HuH-7 (cell line): ENCODE measurements at regions not wholly inside any gene's neighbourhood (a gene's known extent, or its start where the extent isn't known, plus 50 kb on each side); places are given as distances from the start of the nearest gene placed in this dataset.
"Not testable (repeated sequence)": the region's sequence is repeated elsewhere in the genome, so short reads cannot be mapped to it uniquely, and the experiment has no call there.

Source experiments
- DNase-seq: peaks from one replicate; pipeline ENCODE4 v3.0.0; 2011; ENCODE audit warnings: low spot score

DNA sequence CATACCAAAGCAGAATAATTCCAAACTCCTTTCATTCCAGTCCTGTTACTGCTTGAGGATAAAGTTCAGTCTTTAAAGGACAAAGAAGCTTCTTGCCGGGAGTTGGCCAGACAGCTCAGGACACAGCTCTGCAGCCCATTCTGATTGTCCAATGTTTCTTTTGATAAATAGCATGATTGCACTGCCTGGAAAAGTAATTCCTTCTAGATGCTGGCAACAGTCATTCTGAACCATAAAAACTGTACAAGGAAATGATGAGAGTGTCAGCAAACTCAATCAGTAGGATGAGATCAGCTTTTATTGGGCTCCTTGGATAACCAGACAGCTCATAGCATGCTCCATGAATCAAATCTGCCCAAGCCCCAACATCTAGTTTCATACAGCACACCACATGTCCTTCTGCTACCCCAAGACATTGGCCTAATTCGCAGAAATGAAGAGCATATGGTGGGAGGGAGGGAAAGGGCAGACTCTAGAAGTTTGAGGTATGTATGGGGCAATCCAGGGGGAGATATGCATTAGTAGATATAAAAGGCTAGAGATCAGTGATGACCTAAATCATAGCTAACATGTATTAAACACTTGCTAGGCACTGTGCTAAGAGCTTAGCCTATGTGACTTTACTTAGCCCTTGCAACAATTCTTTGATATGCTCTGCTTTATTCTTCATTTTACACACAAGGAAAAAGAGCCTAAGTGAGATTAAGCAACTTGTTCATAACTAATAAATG, 219.9 kb upstream of the NREP start:
- DNase-seq: no peak

DNA sequence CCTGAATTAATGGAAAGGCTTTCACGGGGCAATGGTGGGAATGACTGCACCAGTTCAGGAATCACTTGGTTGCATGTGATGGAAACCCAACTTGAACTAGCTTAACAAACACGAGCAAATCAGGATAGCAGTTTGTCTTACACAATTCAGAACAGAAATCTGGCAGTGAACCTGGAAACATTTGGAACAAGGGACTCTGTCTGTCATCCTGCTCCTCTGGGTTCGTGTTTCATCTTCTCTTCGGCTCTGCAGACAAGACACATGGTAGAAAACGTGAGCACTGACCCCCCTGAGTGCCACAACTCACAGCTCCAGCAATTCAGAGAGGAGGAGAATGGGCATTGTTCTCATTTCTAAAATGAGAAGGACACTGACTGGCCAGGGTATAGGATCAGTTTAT, 218.1 kb upstream of the NREP start:
- DNase-seq: no peak

DNA sequence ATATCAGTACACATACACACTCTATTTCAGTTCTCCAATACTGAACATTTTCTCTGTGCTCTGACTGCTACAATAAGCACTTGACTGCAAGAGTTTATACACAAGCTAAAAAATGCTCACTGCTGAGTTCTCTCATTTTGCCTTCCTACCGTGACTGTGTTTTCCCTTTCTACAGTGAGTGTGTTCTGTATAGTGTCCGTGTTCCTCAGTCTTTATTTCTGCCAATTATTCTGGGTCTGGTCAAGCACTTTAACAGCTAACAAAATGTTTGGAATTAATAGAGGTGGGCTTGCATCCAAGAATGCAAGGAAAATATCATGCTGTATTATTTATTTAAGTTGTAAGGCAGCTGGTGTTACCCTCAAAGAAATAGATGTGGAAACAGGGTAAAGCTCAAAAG, 217.0 kb upstream of the NREP start:
- DNase-seq: no peak

DNA sequence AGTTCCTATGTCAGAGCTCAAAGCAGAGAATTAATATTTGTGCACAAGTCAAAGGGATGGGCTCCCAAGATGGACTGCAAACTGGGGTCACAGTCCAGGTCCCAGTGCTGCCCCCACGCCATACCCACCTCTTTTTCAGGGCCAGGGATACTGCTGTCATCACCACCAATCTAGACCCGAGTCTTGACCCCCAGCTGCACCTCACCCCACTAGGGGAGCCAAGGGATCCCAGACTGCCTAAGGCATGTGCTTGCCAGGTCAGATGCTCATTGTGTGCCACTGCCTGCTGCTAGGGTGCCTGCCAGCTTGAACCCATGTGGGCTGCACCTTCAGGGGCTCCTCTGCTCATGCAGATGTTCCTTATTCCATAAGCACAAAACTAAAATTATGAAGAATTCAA, 215.6 kb upstream of the NREP start:
- no peak for DNase-seq

- no peak for DNase-seq
Measured at GRCh38 chr5:111972080-111972479, 215.1 kb upstream of the NREP start.

DNA sequence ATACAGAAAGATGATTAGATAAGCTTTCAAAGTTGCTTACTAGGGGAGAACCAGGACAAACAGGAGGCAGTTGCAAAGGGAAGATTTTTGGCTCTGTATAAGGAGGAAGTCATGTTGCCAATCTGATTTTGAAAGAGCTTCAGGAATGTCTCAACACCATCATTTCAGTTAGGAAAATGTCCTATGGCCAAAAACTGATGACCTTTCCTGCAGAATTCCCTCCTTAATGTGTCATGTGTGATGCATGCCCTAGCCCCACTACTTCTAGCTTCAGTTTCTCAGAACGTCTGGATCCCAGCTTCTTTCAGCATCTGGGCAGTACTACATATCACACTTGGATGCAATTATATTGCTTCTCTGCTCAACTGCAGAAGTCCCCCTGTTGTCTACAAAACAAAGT, 211.5 kb upstream of the NREP start:
- no peak for DNase-seq

GRCh38 chr5:111967463-111967862, 210.5 kb upstream of the NREP start:
- no peak for DNase-seq

- no peak for DNase-seq
Measured at GRCh38 chr5:111966290-111966689, 209.3 kb upstream of the NREP start.

DNA sequence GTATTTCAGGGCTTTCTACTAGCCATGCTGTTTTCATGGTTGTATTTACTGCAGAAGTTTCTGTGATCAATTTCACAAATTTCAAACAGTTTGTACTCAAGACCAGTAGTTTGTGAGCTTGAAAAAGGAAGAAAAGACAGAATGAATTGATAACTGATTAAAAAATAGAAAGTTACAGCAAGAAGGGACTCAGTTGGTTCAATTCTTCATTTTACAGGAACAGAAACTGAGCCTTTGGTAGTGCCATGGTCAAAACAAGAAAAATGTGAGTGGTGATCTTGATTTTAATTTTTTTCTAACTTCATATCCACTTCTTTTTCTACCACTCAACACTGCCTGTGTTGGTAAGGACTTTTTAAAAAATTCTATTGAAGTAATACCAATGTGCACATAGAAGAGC, 206.6 kb upstream of the NREP start:
- DNase-seq: no peak

GRCh38 chr5:111962906-111963305, 205.9 kb upstream of the NREP start:
- DNase-seq: no peak

- no peak for DNase-seq
Measured at GRCh38 chr5:111961862-111962261, 204.9 kb upstream of the NREP start.

DNA sequence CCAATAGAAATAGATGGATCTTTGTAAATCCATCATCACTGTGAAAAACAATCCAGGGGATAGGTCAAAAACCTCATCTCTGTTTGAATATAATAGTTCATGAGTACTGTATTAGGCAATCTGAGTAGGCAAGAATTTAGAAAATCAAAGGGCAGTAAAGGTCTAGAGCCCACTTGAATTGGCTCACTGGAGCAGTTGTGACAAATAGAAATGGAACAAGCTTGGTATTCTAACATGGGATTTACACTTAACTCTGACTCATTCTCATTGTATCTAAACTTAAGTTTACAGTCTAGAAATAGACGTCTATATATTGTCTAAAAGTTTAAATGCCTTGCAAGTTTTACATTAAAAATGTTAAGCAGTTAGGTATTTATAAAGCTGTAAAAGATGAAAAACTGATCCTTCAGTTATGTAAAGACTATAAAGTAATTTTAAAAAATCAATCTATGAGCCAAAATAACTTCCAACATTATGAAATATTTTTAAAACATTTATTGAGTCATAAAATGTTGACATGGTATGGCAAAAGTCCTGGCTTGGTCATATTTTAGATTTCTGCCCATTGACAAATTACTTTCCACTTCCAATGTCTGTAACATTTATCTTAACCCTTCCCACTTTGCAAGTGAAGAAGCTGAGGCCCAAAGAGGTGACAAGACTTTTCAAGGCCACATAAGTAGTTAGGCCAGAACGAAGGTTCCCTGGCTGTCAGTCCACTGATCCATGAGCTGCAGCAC, 203.7 kb upstream of the NREP start:
- DNase-seq: no peak

DNA sequence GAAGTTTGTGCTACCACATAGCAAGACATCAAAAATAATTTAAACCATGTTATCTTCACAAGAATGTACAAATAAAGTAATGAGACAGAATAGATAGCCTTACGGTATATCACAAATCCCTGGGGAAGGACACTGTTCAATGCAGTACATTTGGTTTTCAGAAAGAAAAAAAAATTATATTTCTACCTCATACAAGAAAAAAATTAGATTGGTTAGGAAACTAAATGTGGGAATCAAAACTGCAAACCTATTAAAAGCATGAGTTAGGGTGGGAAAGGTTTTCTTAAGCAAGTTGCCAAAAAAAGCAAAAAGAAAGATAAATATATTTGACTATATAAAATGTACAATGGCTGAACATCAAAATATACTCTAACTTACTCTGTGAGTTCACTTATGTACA, 201.9 kb upstream of the NREP start:
- no peak for DNase-seq

- DNase-seq: not testable (repeated sequence)
Measured at GRCh38 chr5:111956765-111957164, 199.8 kb upstream of the NREP start.

GRCh38 chr5:111954516-111955395, 197.8 kb upstream of the NREP start:
- no peak for DNase-seq

GRCh38 chr5:111953351-111954127, 196.5 kb upstream of the NREP start:
- no peak for DNase-seq

DNA sequence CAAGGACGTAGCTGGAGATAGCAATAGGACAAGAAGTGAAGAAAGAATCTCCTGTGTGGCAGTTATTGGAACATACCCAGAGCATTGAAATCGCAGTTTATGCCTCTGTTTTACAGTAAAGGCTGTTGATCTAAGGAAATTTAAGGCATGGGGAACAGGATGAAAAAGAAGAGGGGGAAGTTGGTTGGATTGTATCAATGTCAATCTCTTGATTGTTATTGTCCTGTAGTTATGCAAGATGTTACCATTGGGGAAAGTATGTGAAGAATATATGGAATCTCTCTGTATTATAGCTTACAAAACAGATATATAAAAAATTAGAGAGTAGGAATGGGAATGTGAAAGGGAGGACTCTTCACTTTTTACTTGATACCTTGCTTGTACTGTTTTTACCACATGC, 195.6 kb upstream of the NREP start:
- no peak for DNase-seq

GRCh38 chr5:111950660-111951059, 193.7 kb upstream of the NREP start:
- DNase-seq: no peak

- DNase-seq: no peak
Measured at GRCh38 chr5:111948092-111948841, 191.3 kb upstream of the NREP start.

DNA sequence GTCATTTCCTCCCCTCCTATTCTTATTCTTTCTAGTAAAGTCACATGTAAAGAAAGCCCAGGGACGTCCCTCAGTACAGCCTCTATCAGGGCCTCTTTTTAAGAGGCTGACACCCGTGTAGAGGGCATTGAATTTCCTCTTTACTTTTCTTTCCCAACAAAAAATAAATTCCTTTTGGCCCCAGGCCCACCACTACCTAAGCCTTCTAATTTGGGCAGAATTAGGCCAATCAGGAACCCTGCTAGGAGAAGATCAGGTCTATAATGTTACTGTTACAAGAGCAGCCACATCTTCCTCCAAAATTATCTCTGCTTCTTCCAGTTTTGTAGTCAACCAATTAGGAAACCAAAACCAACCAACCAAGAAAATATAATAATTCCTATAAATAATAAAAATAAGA, 189.6 kb upstream of the NREP start:
- DNase-seq: no peak

DNA sequence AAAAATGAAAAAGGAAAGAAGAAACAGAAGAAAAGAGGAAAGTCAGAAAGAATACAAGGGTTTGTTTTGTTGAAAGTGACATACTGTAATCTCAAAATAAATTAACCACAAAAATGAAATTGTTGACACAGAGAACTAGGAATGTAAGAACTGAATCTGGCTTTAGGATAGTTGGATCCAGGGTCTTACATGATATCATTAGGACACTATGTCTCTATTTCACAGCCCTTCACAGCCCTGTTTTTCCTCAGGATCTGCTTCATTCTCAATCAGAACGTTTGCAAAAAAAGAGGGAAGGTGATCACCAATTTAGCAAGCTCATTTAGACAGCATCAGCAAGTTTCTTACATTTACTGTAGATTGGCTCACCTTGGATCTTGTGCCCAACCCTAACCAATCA, 188.5 kb upstream of the NREP start:
- no peak for DNase-seq
